ENCODE measurements at regions not wholly inside any gene's neighbourhood (a gene's known extent, or its start where the extent isn't known, plus 50 kb on each side); places are given as distances from the start of the nearest gene placed in this dataset.
A peak's percentile ranks its signal among the peaks of the same experiment; 100 is the strongest.
"Not testable (repeated sequence)": the region's sequence is repeated elsewhere in the genome, so short reads cannot be mapped to it uniquely, and the experiment has no call there.

DNA sequence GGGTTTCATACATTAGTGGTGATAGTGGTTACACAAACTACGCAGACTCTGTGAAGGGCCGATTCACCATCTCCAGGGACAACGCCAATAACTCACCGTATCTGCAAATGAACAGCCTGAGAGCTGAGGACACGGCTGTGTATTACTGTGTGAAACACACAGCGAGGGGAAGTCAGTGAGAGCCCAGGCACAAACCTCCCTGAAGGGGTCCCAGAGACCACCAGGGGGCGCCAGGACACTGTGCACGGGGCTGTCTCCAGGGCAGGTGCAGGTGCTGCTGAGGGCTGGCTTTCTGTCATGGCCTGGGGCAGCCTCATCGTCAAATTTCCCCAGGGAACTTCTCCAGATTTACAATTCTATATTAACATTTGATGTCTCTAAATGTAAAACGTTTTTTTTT is 184.6 kb upstream of the TP53TG3C start:
- DNase-seq (ENCODE audit: low read depth), result peak; percentile 16

DNA sequence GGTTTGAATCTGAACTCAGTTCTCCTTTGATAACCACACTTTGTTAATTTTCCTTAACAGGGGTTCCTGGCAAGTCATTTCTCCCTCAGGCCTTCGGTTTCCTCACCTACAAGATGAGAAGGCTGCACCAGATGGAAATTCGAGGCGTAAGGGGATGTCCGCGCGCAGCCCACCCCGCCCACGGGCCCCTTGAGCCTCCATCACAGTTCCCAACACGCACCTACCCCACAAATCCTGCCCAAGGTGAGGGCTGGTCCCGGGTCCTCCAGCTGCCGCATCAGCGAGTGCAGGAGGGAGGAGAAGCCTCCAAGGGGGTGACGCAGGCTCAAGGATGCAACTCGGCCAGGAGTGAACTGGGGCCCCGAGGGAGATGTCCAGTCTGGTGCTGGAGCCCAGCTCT is 166.9 kb upstream of the TP53TG3C start:
- DNase-seq (ENCODE audit: low read depth), result not testable (repeated sequence)

DNA sequence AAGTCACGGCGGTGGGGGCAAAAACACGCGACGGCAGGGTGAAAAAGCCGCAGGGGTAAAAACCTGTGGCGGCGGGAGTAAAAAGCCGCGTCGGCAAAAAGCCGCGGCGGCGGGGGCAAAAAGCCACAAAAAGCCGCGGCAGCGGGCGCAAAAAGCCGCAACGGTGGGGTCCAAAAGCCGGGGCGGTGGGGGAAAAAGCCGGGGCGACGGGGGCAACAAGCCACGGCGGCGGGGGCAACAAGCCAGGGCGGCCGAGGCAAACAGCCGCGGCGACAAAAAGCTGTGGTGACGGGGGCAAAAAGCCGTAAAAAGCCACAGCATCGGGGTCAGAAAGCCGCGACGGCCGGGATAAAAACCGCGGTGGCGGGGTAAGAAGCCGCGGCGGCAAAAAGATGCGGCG is 166.1 kb upstream of the TP53TG3C start:
- not testable (repeated sequence) for DNase-seq (ENCODE audit: low read depth)

DNA sequence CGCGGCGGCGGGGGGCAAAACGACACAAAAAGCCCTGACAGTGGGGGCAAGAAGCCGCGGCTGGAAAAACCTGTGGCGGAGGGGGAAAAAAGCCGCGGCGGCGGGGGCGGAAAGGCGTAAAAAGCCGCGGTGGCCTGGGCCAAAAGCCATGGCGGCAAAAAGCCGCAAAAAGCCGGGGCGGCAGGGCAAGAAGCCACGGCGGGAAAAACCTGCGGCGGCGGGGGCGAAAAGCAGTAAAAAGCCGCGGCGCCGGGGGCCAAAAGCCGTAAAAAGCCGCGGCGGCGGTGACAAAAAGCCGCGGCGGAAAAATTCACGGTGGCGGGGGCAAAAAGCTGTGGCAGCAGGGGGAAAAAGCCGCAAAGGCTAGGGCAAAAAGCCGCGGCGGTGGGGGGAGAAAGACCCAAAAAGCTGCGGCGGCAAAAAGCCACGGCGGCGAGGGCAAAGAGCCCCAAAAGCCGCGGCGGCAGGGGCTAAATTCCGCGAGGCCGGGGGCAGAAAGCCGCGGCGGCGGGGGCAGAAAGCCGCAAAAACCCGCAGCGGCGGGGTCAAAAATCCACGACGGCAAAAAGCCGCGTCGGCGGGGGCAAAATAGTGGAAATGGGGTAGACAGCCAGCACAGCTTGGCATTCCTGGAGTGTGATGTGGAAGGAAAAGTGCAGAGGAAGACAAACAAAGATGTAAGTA is 165.2 kb upstream of the TP53TG3C start:
- not testable (repeated sequence) for DNase-seq (ENCODE audit: low read depth)

DNA sequence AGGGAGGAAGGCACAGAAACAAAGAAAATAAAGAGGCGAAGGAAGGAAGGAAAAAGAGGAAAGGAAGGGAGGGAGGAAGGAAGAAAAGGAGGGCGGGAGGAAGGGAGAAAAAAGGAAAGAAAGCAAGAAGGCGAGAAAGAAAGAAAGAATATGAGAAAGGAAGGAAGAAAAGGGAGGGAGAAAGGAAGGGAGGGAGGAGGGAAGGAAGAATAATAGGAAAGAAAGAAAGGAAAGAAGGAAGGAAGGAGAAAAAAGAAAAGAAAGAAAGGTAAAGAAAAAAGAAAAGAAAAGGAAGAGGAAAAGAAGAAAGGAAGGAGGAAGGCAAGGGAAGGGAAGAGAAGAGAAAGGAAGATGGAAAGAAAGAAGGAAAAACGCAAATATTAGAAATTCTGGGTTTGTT is 145.2 kb upstream of the TP53TG3C start:
- DNase-seq (ENCODE audit: low read depth), result not testable (repeated sequence)

DNA sequence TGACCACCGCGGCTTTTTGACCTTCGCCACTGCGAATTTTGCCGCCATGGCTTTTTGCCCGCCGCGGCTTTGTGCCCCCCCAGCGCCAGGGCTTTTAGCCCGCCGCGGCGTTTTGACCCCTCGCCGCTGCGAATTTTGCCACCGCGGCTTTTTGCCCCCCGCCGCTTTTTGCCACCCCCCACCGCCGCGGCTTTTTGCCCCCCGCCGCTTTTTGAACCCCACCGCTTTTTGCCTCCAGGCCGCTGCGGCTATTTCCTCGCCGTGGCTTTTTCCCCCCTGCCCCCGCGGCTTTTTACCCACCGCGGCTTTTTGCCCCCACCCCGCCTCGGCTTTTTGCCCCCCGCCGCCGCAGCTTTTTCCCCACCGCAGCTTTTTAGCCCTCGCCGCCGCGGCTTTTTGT is 134.8 kb upstream of the TP53TG3C start:
- no peak for DNase-seq (ENCODE audit: low read depth)

DNA sequence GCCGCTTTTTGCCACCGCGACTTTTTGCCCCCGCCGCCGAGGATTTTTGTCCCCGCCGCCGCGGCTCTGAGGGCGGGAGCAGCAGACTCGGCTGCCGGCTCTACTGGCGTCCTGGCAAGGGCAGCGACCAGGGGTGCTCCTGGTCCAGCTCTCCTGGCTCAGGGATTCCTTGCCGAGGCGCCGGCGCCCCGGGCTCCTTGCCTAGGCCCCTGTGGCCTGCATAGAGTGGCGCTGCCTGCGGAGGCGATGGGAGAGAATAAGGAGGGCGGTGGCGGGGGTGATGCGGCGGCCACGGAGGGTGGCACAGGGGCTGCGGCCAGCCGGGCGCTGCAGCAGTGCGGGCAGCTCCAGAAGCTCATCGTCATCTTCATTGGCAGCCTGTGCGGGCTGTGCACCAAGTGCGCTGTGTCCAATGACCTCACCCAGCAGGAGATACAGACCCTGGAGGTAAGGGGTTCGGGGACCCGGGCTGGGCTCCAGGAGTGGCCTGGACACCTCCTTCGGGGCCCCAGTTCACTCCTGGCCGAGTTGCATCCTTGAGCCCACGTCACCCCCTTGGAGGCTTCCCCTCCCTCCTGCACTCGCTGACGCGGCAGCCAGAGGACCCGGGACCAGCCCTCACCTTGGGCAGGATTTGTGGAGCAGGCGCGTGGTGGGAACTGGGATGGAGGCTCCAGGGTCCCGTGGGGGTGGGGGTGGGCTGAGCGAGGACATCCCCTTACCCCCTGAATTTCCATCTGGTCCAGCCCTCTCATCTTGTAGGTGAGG is 134.2 kb upstream of the TP53TG3C start:
- DNase-seq (ENCODE audit: low read depth), result not testable (repeated sequence)

DNA sequence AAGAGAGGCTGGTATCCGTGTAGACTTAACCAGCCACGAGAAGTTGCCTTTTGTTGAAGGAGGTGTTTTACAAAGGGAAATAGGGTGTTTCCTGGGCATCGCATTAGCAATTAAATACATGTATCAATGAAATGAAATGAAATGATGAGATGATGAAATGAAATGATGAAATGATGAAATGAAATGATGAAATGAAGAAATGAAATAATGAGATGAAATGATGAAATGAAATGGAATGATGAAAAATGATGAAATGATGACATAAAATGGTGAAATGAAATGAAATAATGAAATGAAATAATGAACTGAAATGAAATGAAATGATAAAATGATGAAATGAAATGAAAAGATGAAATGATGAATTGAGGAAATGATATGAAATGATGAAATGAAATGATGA is 131.3 kb upstream of the TP53TG3C start:
- not testable (repeated sequence) for DNase-seq (ENCODE audit: low read depth)

DNA sequence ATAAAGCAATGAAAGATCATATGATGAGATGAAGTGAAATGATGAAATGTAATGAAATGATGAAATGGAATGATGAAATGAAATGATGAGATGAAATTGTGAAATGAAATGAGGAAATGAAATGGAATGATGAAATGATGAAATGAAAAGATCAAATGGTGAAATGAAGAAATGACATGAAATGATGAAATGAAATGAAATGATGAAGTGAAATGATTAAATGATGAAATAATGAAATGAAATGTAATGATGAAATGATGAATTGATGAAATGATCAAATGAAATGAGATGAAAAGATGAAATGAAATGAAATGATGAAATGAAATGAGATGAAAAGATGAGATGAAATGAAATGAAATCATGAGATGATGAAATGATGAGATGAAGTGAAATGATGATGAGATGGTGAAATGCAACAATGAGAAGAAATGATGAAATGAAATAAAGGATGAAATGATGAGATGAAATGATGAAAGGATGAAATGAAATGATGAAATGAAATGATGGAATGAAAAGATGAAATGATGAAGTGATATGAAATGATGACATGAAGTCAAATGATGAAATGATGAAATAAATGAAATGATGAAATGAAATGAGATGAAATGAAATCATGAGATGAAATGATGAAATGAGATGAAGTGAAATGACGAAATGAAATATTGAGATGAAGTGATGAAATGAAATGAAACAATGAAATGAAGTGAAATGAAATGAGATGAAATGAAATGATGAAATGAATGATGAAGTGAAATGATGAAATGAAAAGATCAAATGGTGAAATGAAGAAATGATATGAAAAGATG is 130.5 kb upstream of the TP53TG3C start:
- DNase-seq (ENCODE audit: low read depth), result not testable (repeated sequence)

DNA sequence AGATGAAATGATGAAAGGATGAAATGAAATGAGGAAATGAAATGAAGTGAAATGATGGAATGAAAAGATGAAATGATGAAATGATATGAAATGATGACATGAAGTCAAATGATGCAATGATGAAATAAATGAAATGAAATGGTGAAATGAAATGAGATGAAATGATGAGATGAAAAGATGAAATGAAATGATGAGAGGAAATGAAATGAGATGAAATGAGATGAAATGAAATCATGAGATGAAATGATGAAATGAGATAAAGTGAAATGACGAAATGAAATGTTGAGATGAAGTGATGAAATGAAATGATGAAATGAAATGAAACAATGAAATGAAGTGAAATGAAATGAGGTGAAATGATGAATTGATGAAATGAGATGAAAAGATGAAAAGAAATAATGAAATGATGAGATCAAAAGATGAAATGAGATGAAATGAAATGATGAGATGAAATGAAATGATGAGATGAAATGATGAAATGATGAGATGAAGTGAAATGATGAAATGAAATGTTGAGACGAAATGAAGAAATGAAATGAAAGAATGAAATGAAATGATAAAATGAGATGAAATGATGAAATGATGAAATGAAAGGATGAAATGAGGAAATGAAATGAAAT is 129.5 kb upstream of the TP53TG3C start:
- not testable (repeated sequence) for DNase-seq (ENCODE audit: low read depth)
